ENCODE measurements at regions not wholly inside any gene's neighbourhood (a gene's known extent, or its start where the extent isn't known, plus 50 kb on each side); places are given as distances from the start of the nearest gene placed in this dataset.

DNA sequence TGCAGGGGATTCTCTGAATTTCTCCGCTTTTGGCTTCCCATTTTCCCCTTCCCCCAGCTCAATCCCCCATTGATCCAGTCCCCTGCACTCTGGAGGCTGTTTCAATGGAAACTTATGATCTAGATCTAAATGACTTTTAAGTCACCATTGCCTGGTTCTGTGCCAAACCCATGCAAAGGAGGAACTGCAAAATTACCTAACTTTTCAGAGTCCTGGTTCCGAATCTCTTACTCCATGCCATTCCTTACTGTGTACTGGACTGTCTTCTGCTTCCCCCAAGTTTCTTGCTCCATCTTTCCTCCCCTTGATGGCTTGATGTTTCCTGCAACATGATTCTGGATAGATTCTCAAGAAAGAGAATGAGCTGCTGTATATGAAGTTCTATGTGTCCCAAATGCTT is 327.8 kb downstream of the MIAT start:
- no peak for DNase-seq (ENCODE audit: low read depth)
- TF ChIP-seq POLR2A (IDR thresholded peaks at IDR 0.05; ENCODE audit: extremely low read depth, insufficient read length): no peak
- TF ChIP-seq MYC (IDR thresholded peaks at IDR 0.05; ENCODE audit: low read depth, low read length): no peak
- no peak overlapping the region for H3K4me3 ChIP-seq (ENCODE audit: low read depth, low read length)

DNA sequence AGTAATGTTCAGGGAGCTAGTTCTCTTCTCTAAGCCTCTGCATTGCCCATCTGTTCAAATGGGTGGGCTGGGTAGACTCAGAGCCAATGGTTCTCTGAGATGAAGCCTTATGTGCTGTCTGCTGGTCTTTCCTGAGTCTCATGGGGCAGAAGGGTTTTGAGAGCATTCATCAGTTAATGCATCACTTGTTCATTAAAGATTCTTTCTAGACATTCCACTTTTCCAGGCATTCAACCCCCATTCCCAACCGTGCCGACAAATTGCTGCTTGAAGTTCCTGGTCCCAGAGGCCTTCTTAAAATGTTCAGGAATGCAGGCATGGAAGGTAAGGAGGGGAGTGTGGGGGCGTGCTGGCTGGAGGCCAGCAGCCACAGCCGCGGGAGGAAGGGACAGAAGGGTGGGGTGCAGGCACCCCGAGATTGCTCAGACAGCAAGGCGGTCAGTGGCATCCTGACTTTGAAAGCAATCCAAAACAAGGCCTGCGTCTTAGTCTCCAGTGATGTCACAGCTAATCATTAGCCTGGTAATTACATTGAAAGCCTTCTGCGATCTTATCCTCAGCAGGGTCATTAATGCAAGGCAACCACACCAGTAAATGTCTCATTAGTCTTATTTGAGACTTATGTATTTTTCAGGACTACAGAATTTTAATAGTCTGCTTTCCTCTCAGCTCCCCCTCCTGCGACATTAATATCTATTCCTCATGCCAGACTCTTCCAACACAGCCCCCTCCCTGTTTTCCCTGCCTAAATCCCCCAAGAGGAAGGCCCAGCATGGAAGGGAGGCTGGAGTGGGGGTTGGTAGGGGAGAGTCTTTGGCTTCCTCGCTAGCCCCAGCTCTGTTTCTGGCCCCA is 328.8 kb downstream of the MIAT start:
- TF ChIP-seq MYC (IDR thresholded peaks at IDR 0.05; ENCODE audit: low read depth, low read length) (no peak), POLR2A (IDR thresholded peaks at IDR 0.05; ENCODE audit: extremely low read depth, insufficient read length) (no peak)
- TF ChIP-seq, protein P1, sequence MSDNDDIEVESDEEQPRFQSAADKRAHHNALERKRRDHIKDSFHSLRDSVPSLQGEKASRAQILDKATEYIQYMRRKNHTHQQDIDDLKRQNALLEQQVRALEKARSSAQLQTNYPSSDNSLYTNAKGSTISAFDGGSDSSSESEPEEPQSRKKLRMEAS (IDR thresholded peaks at IDR 0.05; ENCODE audit: low read depth, low read length): no peak
- TF ChIP-seq, protein P2, sequence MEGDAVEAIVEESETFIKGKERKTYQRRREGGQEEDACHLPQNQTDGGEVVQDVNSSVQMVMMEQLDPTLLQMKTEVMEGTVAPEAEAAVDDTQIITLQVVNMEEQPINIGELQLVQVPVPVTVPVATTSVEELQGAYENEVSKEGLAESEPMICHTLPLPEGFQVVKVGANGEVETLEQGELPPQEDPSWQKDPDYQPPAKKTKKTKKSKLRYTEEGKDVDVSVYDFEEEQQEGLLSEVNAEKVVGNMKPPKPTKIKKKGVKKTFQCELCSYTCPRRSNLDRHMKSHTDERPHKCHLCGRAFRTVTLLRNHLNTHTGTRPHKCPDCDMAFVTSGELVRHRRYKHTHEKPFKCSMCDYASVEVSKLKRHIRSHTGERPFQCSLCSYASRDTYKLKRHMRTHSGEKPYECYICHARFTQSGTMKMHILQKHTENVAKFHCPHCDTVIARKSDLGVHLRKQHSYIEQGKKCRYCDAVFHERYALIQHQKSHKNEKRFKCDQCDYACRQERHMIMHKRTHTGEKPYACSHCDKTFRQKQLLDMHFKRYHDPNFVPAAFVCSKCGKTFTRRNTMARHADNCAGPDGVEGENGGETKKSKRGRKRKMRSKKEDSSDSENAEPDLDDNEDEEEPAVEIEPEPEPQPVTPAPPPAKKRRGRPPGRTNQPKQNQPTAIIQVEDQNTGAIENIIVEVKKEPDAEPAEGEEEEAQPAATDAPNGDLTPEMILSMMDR (IDR thresholded peaks at IDR 0.05; ENCODE audit: low read depth, low read length): no peak
- H3K4me3 ChIP-seq (ENCODE audit: low read depth, low read length): no peak overlapping the region
- no peak for DNase-seq (ENCODE audit: low read depth)

DNA sequence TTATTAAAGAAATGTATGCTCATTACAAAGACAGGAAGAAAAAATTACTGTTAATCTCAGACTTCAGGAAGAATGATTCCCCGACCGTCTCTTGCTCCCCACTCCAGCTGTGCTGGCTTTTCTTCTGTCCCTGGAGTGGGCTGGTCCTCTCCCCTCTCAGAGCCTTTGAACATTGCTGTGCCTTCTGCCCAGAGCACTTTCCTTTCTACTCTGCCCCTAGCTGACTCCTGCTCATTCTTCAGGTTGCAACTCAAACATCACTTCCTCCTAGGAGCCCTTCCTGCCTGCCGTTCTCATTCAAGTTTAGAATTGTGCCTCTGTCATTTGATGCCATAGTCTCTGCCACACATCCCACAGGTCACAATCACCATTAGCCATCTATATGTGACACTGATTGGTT is 329.5 kb downstream of the MIAT start:
- TF ChIP-seq, protein P1 (IDR thresholded peaks at IDR 0.05; ENCODE audit: low read depth, low read length): no peak
- TF ChIP-seq POLR2A (IDR thresholded peaks at IDR 0.05; ENCODE audit: extremely low read depth, insufficient read length): no peak
- TF ChIP-seq MYC (IDR thresholded peaks at IDR 0.05; ENCODE audit: low read depth, low read length): no peak
- TF ChIP-seq, protein P2 (IDR thresholded peaks at IDR 0.05; ENCODE audit: low read depth, low read length): no peak
- no peak overlapping the region for H3K4me3 ChIP-seq (ENCODE audit: low read depth, low read length)
- no peak for DNase-seq (ENCODE audit: low read depth)

DNA sequence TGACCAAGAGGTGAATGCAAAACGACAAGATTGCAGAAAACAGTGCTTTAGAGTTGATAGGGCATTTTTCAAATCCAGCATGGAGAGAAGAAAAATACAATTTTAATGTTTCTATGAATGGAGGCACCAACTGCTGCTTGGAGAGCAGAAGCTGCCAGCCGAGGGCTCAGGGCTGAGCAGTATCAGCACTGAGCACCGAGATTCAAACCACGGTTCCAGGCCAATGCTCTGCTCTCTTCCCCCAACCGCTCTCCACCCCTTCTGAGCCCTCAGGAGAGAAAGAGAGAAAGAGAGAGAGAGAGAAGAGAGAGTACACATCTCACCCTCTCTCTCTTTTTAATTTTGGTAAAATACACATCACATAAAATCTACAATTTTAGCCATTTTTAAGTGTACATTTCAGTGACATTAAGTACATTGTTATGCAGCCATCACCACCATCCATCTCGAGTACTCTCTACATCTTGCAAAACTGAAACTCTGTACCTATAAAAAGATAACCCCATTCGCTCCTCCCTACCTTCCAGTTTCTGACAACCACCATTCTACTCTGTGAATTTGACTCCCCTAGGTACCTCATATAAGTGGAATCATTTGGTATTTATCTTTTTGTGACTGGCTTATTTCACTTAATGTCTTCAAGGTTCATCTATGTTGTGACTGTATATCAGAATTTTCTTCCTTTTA is 333.3 kb downstream of the MIAT start:
- TF ChIP-seq POLR2A (IDR thresholded peaks at IDR 0.05; ENCODE audit: extremely low read depth, insufficient read length) (no peak), MYC (IDR thresholded peaks at IDR 0.05; ENCODE audit: low read depth, low read length) (no peak)
- TF ChIP-seq, protein P1 (IDR thresholded peaks at IDR 0.05; ENCODE audit: low read depth, low read length): no peak
- TF ChIP-seq, protein P2 (IDR thresholded peaks at IDR 0.05; ENCODE audit: low read depth, low read length): no peak
- H3K4me3 ChIP-seq (ENCODE audit: low read depth, low read length): no peak overlapping the region
- DNase-seq (ENCODE audit: low read depth): no peak

DNA sequence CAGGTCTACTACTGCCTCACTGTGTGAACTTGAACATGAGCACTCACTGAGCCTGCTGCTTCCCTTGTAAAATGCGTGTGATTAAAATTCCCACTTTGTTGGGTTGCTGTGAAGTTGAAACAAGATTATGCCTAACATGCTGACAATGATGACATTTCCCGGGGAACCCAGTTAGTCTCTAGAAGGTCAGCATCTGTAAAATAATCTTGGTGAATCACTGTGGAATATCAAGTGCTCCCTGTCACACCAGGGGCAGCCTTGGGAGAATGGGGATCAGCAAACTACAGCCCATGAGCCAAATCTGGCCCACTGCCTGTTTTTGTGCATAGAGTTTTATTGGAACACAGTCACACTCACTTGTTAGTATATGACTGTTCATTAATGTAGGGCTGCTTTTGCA is 335.2 kb downstream of the MIAT start:
- no peak overlapping the region for H3K4me3 ChIP-seq (ENCODE audit: low read depth, low read length)
- DNase-seq (ENCODE audit: low read depth): no peak
- TF ChIP-seq POLR2A (IDR thresholded peaks at IDR 0.05; ENCODE audit: extremely low read depth, insufficient read length) (no peak), MYC (IDR thresholded peaks at IDR 0.05; ENCODE audit: low read depth, low read length) (no peak)
- TF ChIP-seq, protein P2 (IDR thresholded peaks at IDR 0.05; ENCODE audit: low read depth, low read length): no peak
- TF ChIP-seq, protein P1 (IDR thresholded peaks at IDR 0.05; ENCODE audit: low read depth, low read length): no peak

DNA sequence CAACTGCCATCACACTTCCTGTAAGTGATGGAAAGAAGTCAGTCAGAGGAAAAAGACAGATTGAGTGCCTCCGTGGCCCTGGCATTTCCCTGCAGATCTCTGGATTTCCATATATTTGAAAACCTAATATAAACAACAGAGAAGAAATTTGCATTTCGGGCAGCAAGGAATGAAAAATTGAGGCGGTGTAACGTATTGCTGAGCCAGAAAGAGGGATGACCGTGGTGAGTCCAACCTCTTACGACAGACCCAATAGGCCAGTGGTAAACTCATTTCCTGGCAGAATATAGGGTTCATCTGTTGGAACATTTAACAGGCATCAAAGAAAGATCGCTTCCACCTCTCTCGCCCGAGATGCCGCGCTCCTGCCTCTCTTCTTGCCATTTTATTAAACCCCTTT is 336.5 kb downstream of the MIAT start:
- H3K4me3 ChIP-seq (ENCODE audit: low read depth, low read length): no peak overlapping the region
- TF ChIP-seq, protein P1 (IDR thresholded peaks at IDR 0.05; ENCODE audit: low read depth, low read length): no peak
- TF ChIP-seq MYC (IDR thresholded peaks at IDR 0.05; ENCODE audit: low read depth, low read length): no peak
- no peak for DNase-seq (ENCODE audit: low read depth)

Data from NB4 (cell line).